ENCODE measurements at regions not wholly inside any gene's neighbourhood (a gene's known extent, or its start where the extent isn't known, plus 50 kb on each side); places are given as distances from the start of the nearest gene placed in this dataset.

DNA sequence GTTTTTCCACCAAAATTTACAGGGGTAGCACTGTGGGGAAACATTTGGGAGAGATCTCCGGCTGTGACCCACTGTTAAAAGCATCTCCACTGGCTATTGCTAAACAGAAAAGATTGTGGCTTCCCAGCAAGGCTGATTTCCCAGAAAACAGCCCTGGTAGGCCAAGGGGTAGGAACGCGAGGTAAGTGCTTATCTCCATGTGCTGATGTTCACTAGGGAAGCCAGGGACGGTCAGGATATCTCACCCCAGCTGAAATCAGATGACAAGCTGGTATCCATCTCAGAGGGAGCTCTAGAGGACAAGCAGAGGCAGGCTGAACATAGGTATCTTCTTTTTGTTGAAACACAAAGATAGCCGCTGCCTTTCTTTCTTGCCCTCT lies 63.6 kb downstream of the MIS18A start:
- WGBS (ENCODE audit: low lambda C conversion rate): 16% methylated on average over 2 of the region's 5 CpGs
- DNase-seq (ENCODE audit: low spot score): no peak
- Histone ChIP-seq H3K4me1 (ENCODE audit: insufficient read depth, low read length) (no peaks in the 10 kb centered on the region), H3K9ac (ENCODE audit: insufficient read depth, low read depth, low read length) (no peak overlapping the region), H4K20me1 (ENCODE audit: insufficient read depth, low read length) (no peaks in the 10 kb centered on the region), H2AFZ (ENCODE audit: low read length) (no peak overlapping the region), H3K27me3 (ENCODE audit: control insufficient read depth in 1 of 2, insufficient read depth in 2 of 2, low read length in 2 of 2) (peaks cover 0 to 9% of the 10 kb centered on the region in 2 experiments; a peak in 1 of 5 replicates), H3K36me3 (replicated peaks in 1 of 2; ENCODE audit: control insufficient read depth in 1 of 2, insufficient read depth in 2 of 2, low read length in 2 of 2) (no peaks in the 10 kb centered on the region), H3K4me3 (replicated peaks in 1 of 3; ENCODE audit: insufficient read depth in 1 of 3, low read depth in 2 of 3, low read length in 3 of 3) (no peak overlapping the region), H3K27ac (ENCODE audit: extremely low read length, insufficient read depth, low read length) (no peak overlapping the region), H3K9me3 (ENCODE audit: low read length) (no peaks in the 10 kb centered on the region; the same call in 1 of the 2 replicates), H3K4me2 (ENCODE audit: low read depth, low read length) (no peak overlapping the region), H3K79me2 (ENCODE audit: insufficient read depth, low read length) (no peaks in the 10 kb centered on the region)
- ChIA-PET POLR2A (no interaction called here), CTCF (ENCODE audit: low intra/inter-chr PET ratio, low total read pairs) (no interaction called here)
- TF ChIP-seq ZFYVE20 (CRISPR knock-in tag; IDR thresholded peaks at IDR 0.05; ENCODE audit: borderline replicate concordance, low read depth) (no peak), NR2F2 (IDR thresholded peaks at IDR 0.05; ENCODE audit: borderline replicate concordance, low read depth) (no peak), ZNF598 (CRISPR knock-in tag; IDR thresholded peaks at IDR 0.05; ENCODE audit: borderline replicate concordance) (no peak)
- TF ChIP-seq, protein P1, sequence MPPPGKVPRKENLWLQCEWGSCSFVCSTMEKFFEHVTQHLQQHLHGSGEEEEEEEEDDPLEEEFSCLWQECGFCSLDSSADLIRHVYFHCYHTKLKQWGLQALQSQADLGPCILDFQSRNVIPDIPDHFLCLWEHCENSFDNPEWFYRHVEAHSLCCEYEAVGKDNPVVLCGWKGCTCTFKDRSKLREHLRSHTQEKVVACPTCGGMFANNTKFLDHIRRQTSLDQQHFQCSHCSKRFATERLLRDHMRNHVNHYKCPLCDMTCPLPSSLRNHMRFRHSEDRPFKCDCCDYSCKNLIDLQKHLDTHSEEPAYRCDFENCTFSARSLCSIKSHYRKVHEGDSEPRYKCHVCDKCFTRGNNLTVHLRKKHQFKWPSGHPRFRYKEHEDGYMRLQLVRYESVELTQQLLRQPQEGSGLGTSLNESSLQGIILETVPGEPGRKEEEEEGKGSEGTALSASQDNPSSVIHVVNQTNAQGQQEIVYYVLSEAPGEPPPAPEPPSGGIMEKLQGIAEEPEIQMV (CRISPR knock-in tag; IDR thresholded peaks at IDR 0.05; ENCODE audit: low read depth): no peak
- no TSS peak for BruUV-seq (replicated peaks)
- intact Hi-C loops (cut with micrococcal nuclease; ENCODE audit: unreplicated experiment): no loop called here
- no peak for ATAC-seq
- no peak for FAIRE-seq
- in situ Hi-C loops (cut with HindIII; ENCODE audit: extremely low pct_ligation_motif_present, low pct_unique_long_range_greater_than_20kb): no loop called here

DNA sequence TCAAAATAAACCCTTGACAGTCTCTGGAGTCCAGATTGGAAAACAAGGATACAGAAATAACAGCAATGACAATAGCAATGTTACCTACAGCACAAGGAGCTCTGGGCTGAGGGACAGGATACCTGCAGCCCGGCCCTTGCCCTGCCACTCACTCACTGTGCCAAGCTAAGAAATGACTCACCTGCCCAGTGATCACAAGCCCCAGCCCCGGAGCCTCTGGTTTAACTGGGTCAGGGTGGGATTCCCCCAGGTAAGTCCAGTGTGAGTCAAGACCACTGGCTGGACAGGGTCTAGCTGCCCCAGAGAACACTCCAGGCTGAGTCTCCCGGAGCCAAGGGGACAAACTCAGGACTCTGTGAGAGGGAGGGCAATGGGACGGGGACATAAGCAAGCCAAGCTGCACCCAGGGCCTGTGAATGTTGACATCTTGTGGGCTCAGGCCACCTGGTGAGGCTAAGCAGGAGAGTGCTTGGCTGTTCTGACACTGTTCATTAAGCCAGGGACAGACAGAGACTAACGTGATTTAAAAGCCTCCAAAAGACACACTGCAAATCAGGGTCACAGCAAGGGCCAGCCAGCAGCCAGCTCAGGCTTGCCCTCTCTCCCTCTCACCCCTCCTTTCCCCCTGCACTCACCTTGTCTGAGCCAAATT lies 64.1 kb downstream of the MIS18A start:
- ChIA-PET CTCF (ENCODE audit: low intra/inter-chr PET ratio, low total read pairs) (no interaction called here), POLR2A (no interaction called here)
- Histone ChIP-seq H3K27me3 (ENCODE audit: control insufficient read depth in 1 of 2, insufficient read depth in 2 of 2, low read length in 2 of 2) (peaks cover 0 to 9% of the 10 kb centered on the region in 2 experiments; a peak in 1 of 5 replicates), H3K27ac (ENCODE audit: extremely low read length, insufficient read depth, low read length) (no peak overlapping the region), H3K9me3 (ENCODE audit: low read length) (no peaks in the 10 kb centered on the region; the same call in 1 of the 2 replicates), H3K4me2 (ENCODE audit: low read depth, low read length) (no peak overlapping the region), H3K9ac (ENCODE audit: insufficient read depth, low read depth, low read length) (no peak overlapping the region), H4K20me1 (ENCODE audit: insufficient read depth, low read length) (no peaks in the 10 kb centered on the region), H2AFZ (ENCODE audit: low read length) (no peak overlapping the region), H3K79me2 (ENCODE audit: insufficient read depth, low read length) (no peaks in the 10 kb centered on the region), H3K4me3 (replicated peaks in 1 of 3; ENCODE audit: insufficient read depth in 1 of 3, low read depth in 2 of 3, low read length in 3 of 3) (no peak overlapping the region), H3K4me1 (ENCODE audit: insufficient read depth, low read length) (no peaks in the 10 kb centered on the region), H3K36me3 (replicated peaks in 1 of 2; ENCODE audit: control insufficient read depth in 1 of 2, insufficient read depth in 2 of 2, low read length in 2 of 2) (no peaks in the 10 kb centered on the region)
- in situ Hi-C loops (cut with HindIII; ENCODE audit: extremely low pct_ligation_motif_present, low pct_unique_long_range_greater_than_20kb): no loop called here
- TF ChIP-seq ZNF678 (CRISPR knock-in tag; IDR thresholded peaks at IDR 0.05) (no peak), SKIL (CRISPR knock-in tag; IDR thresholded peaks at IDR 0.05; ENCODE audit: borderline replicate concordance) (no peak), TCF7L2 (IDR thresholded peaks at IDR 0.05; ENCODE audit: low read depth, low read length) (no peak), JUN (CRISPR knock-in tag; IDR thresholded peaks at IDR 0.05) (no peak), ZNF672 (CRISPR knock-in tag; IDR thresholded peaks at IDR 0.05) (no peak)
- ATAC-seq (no peak), DNase-seq (ENCODE audit: low spot score) (no peak), FAIRE-seq (no peak)
- BruUV-seq (replicated peaks): no TSS peak
- intact Hi-C loops (cut with micrococcal nuclease; ENCODE audit: unreplicated experiment): no loop called here
- WGBS (ENCODE audit: low lambda C conversion rate): 0% methylated on average over 4 of the region's 5 CpGs
